ENCODE measurements at regions not wholly inside any gene's neighbourhood (a gene's known extent, or its start where the extent isn't known, plus 50 kb on each side); places are given as distances from the start of the nearest gene placed in this dataset.

DNA sequence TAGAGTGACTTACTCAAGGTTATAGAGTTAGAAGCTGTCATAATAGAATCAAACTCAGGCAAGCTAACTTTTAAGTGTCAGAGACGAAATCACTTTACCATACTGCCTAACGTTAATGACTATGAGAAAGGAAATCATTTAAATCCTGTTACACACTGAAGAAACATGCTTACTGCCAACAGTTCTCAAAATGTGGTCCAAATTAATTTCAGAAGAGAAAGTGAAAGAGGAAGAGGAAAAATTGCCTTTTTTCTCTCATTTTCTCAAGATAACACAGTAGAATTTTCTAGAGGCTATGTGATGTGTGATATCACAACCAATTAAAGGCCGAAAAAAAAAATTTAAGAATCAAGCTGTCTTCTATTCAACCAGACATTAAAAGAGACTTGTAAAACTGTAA, 1362.7 kb upstream of the CHAC2 start:
- TF ChIP-seq, protein P1, sequence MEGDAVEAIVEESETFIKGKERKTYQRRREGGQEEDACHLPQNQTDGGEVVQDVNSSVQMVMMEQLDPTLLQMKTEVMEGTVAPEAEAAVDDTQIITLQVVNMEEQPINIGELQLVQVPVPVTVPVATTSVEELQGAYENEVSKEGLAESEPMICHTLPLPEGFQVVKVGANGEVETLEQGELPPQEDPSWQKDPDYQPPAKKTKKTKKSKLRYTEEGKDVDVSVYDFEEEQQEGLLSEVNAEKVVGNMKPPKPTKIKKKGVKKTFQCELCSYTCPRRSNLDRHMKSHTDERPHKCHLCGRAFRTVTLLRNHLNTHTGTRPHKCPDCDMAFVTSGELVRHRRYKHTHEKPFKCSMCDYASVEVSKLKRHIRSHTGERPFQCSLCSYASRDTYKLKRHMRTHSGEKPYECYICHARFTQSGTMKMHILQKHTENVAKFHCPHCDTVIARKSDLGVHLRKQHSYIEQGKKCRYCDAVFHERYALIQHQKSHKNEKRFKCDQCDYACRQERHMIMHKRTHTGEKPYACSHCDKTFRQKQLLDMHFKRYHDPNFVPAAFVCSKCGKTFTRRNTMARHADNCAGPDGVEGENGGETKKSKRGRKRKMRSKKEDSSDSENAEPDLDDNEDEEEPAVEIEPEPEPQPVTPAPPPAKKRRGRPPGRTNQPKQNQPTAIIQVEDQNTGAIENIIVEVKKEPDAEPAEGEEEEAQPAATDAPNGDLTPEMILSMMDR (IDR thresholded peaks at IDR 0.05; ENCODE audit: borderline replicate concordance, insufficient read depth, low read depth, low read length) = no peak

DNA sequence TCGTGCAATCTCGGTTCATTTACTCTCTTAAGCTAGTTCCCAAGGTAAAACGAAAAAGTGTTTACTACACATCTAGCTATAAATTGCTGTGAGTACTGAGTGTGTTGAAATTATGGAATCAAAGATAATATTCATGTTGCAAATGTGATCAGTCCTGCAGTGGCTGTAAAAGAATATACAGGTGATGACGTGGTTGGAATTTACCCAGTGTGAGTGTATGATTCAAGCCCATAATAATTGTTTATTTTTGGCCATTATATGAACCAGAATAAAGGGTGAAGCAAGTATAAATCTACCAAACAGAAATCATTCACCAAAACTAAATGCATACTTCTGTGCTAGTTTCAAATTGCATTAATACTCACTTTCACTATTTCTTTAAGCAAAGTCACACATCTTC, 1363.6 kb upstream of the CHAC2 start:
- TF ChIP-seq, protein P1 (IDR thresholded peaks at IDR 0.05; ENCODE audit: borderline replicate concordance, insufficient read depth, low read depth, low read length) = no peak
- H3K4me3 ChIP-seq (ENCODE audit: low read depth, low read length) = no peak overlapping the region

More for the DNA sequence above, 1362.7 kb upstream of the CHAC2 start:
- no peak overlapping the region for H3K4me3 ChIP-seq (ENCODE audit: low read depth, low read length)

DNA sequence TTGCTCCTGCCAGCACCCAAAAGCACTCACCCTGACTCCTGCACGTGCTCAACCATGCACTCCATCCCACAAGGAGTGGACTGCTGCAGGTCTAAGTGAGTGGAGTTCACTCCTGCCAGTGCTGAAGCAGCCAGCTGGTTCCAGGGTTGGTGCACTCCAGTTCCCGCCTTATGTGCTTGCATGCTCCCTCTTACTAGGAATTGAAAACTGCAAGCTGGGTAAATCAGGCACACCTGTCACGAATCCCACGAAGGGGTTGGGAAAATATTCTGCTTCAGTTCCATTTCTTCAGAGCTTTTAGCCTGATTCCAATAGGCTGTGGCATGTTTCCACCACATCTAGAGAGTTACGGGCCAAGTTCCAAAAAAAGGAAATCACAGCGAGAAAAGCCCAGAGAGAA, 1365.5 kb upstream of the CHAC2 start:
- H3K4me3 ChIP-seq (ENCODE audit: low read depth, low read length) = no peak overlapping the region

DNA sequence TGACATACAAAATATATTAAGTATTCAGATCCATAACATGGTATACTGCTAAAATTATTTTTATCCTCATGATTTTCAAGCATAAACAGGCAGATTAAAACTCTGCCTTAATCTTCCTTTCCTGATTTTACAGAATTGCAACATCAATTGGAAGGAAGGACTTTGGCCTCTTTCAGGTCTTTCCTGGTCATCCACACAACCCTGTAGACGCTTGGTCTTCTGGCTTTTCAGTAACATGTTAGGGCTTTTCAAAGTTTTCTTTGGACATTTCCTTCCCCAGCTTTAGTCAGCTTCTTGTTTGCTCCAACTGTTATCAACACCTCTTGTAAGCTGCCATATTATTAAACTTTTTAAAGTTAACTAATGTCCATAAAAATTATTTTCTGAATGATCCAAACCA, 1364.9 kb upstream of the NRXN1 start:
- TF ChIP-seq, protein P1 (IDR thresholded peaks at IDR 0.05; ENCODE audit: borderline replicate concordance, insufficient read depth, low read depth, low read length) = no peak
- H3K4me3 ChIP-seq (ENCODE audit: low read depth, low read length) = no peak overlapping the region

More for the DNA sequence above, 1365.5 kb upstream of the CHAC2 start:
- TF ChIP-seq, protein P1 (IDR thresholded peaks at IDR 0.05; ENCODE audit: borderline replicate concordance, insufficient read depth, low read depth, low read length) = no peak

DNA sequence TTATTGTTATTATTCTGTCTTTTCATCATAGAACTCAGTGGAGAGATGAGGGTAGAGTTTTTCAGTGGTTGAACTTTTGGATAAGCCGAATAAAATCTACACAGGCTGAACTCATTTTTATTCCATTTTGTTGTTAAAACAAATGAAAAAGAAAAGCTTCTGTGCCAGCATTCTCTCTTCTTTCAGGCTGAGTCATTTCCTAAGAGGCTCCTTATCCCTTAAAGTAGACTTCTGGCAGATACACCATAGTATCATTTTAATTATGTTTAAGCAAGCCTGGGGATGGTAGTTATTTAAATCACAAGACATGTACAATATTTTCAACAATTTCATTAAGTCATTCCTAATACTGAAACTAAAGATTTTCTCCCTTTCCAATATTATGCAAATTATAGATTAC, 1364.0 kb upstream of the NRXN1 start:
- TF ChIP-seq, protein P1 (IDR thresholded peaks at IDR 0.05; ENCODE audit: borderline replicate concordance, insufficient read depth, low read depth, low read length) = no peak

DNA sequence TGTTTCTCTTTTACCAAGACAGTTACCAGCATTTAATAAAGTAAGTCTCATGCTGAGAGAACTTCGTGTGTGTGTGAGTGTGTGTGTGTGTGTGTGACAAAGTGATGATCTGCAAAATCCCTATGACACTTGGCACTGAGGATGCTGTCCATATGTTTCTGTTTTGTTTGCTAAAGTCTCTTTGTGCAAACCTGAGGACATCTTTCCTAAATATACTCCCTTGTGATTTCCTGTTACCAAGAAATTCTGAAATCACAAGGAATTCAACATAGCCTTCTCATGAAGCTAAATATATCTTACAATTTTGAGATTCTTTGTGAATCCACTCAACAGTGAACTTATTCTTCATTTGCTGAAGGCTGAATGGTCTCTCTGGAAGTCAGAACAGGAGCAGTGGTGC, 1359.7 kb upstream of the NRXN1 start:
- TF ChIP-seq, protein P1 (IDR thresholded peaks at IDR 0.05; ENCODE audit: borderline replicate concordance, insufficient read depth, low read depth, low read length) = no peak
- H3K4me3 ChIP-seq (ENCODE audit: low read depth, low read length) = no peak overlapping the region

More for the DNA sequence above, 1364.0 kb upstream of the NRXN1 start:
- no peak overlapping the region for H3K4me3 ChIP-seq (ENCODE audit: low read depth, low read length)

DNA sequence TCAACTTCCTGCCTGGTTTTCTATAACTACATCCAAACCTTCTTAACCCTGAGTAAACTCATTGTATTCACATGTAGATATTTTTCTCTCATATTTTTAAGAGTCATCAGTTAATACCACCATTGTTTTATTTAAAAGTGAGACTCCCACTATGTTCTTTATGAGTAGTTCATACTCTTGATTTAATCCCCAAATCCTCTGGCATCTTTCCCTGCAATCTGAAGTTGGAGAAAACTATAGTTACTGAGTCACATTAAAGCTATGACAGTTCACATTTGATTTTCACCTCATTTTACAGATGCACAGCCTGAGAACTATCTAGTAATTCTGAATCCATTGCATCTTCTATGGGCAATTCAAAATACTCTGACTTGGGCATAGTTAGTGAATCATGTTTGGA, 1358.7 kb upstream of the NRXN1 start:
- TF ChIP-seq, protein P1 (IDR thresholded peaks at IDR 0.05; ENCODE audit: borderline replicate concordance, insufficient read depth, low read depth, low read length) = no peak
- H3K4me3 ChIP-seq (ENCODE audit: low read depth, low read length) = no peak overlapping the region
